DMS 273 treated with DMSO at 0.1 percent for 48 hours (cell line): ENCODE measurements at regions not wholly inside any gene's neighbourhood (a gene's known extent, or its start where the extent isn't known, plus 50 kb on each side); places are given as distances from the start of the nearest gene placed in this dataset.

Experiments used
- DNase-seq: peaks from one replicate; lab custom pipeline; 2025; lab: John Stamatoyannopoulos, UW

- no peak for DNase-seq
Observed at GRCh38 chr1:60589916-60590315, 492.4 kb upstream of the NFIA start.

GRCh38 chr1:60589046-60589748 is 493.2 kb upstream of the NFIA start:
- DNase-seq: no peak

GRCh38 chr1:60584371-60584770 is 498.0 kb upstream of the NFIA start:
- DNase-seq: no peak

- DNase-seq: no peak
Observed at GRCh38 chr1:60583696-60584095, 498.7 kb upstream of the NFIA start.

GRCh38 chr1:60581455-60582220 is 500.7 kb upstream of the NFIA start:
- no peak for DNase-seq

DNA sequence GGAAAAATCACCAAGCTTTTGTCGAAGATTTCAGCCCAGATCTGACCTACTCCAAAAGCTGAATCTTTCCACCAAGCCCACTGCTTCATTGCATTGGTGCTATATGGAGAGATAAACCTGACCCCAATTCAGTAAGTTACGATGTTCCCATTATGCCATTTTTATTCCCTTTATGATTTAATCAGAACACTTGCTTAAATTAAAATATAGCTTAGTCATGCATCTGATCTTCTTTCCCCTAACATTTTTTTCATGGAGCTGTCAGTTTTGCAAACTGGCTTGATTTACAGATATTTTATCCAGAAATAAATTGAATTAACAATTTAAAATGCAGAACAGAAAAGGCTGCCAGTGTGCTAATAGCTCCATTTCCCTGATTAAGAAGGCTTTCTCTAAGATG is 503.5 kb upstream of the C1orf87 start:
- no peak for DNase-seq

- no peak for DNase-seq
Observed at GRCh38 chr1:60575326-60575977, 501.9 kb upstream of the C1orf87 start.

- no peak for DNase-seq
Observed at GRCh38 chr1:60573726-60574409, 500.3 kb upstream of the C1orf87 start.

DNA sequence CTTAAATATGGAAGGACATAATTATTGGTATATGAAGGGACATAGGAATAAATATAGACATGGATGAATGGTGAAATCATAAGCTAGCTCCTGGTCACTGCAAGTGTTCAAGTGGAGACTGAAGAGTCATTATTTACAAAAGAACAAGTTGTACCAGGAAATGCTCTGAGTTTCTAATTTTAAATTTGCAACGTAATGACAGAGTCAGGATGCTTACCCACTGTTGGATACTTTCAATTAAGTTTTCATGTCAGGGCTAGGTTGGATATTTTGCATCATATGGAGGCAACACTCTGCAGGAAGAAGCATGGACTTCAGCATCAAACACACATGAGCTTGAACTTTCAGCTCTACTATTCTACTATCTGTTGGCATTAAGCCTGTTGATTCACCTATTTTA is 499.6 kb upstream of the C1orf87 start:
- no peak for DNase-seq

DNA sequence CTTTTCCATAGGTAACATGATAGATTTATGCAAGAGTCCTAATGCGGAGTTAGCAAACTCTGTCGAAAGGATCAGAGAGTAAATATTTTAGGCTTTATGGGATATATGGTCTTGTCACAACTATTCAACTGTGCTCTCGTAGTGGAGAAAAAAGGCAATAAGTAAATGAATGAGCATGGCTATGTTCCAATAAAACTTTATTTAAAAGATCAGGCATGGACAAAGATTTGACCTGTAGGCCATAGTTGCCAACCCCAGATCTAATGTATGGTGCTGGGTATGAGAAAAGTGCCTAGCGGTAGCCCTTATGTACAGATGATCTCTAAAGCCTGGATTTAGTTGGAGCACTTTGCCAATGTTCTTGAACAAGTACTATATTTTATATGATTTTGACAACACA is 498.8 kb upstream of the C1orf87 start:
- DNase-seq: no peak

- no peak for DNase-seq
Observed at GRCh38 chr1:60571811-60572210, 498.2 kb upstream of the C1orf87 start.

GRCh38 chr1:60569189-60569588 is 495.6 kb upstream of the C1orf87 start:
- DNase-seq: no peak

DNA sequence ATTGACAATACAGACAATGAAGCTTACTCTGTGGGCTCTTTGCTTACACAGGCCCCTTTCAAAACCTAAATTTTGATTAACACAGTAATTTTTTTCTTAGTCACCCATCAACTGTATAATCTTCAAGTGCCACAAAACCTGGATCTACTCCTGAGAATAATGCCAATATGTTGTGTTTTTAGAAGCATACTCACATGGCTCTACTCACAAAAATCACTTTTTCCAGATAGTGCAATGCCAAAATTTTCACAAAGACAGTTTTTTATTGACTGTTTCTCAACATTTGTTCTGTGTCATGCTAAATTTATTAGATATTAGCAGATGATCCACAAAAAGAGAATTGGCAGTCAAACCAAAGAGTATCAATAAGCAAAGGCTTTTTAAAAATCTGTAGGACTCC is 493.7 kb upstream of the C1orf87 start:
- no peak for DNase-seq

- DNase-seq: no peak
Observed at GRCh38 chr1:60564916-60565750, 491.6 kb upstream of the C1orf87 start.

GRCh38 chr1:60563777-60564535 is 490.4 kb upstream of the C1orf87 start:
- no peak for DNase-seq

DNA sequence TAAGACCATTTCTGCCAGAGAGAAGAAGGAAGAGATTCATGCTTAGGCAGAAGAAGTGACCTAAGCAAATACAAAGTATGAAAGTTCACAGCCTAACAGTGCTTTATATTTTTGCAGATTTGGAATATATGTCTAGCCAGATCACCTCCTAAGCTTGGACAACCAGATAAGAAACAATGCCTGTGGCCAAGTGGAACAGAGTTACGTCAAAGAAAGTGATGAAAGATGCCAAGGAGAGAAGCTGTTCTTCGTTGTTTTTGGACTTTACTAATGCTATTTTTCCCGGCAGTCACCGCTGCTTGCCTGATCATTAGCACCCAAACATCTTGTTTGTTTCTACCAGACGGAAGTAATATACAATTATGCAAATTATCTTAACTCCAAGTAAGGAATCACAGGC is 489.2 kb upstream of the C1orf87 start:
- DNase-seq: no peak

- DNase-seq: no peak
Observed at GRCh38 chr1:60560701-60561100, 487.1 kb upstream of the C1orf87 start.

GRCh38 chr1:60558236-60558635 is 484.7 kb upstream of the C1orf87 start:
- no peak for DNase-seq

DNA sequence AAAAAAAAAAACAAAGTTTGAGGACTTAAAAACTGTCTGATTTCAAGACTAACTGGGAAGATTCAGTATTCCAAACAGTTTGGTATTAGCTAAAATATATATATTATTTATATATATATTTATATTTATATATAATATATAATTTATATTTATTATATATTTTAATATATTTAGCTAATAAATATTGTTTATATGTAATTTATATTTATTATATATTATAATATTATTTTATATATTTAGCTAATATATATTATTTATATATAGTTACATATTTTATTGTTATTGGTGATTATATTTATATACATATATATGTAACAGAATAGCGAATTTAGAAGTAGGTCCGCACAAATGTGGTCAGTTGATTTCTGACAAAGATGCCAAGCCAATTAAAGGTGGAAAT is 480.2 kb upstream of the C1orf87 start:
- DNase-seq: no peak

DNA sequence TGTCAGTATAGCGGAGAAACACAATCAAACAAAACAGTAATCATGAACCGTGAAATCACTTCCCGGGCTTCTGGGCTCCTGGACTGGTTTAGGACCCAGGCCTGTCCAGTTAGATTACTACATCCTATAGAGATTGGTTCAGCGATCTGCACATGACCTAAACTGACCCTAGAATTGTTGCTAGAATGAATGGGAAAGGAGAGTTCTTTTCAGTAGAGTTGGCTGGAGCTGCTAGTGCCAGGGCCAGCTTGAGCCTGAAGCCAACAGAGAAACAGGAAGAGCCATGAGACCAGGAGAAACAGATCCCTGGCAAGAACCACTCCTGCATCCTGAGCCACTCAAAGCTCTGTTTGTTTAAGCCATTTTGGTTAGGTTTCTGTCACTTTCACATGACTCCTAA is 474.3 kb upstream of the C1orf87 start:
- DNase-seq: no peak
